NCI-H1694 (cell line): ENCODE measurements at regions not wholly inside any gene's neighbourhood (a gene's known extent, or its start where the extent isn't known, plus 50 kb on each side); places are given as distances from the start of the nearest gene placed in this dataset.

ENCODE experiments used
- DNase-seq: peaks from one replicate; lab custom pipeline; 2025; lab: John Stamatoyannopoulos, UW

GRCh38 chr22:46078241-46079092 is 71.9 kb upstream of the PPARA start:
- DNase-seq = no peak

GRCh38 chr22:46079093-46079860 is 71.0 kb upstream of the PPARA start:
- DNase-seq = no peak

GRCh38 chr22:46079861-46080821 is 70.2 kb upstream of the PPARA start:
- no peak for DNase-seq

- DNase-seq = no peak
Observed at GRCh38 chr22:46081036-46081830, 69.1 kb upstream of the PPARA start.

GRCh38 chr22:46081831-46082210 is 68.5 kb upstream of the PPARA start:
- no peak for DNase-seq

GRCh38 chr22:46082633-46083032 is 67.7 kb upstream of the PPARA start:
- DNase-seq = no peak

- no peak for DNase-seq
Observed at GRCh38 chr22:46083383-46084350, 66.7 kb upstream of the PPARA start.

GRCh38 chr22:46084376-46084775 is 66.0 kb upstream of the PPARA start:
- no peak for DNase-seq

- no peak for DNase-seq
Observed at GRCh38 chr22:46084943-46085827, 65.1 kb upstream of the PPARA start.

- DNase-seq = no peak
Observed at GRCh38 chr22:46085828-46086576, 64.3 kb upstream of the PPARA start.

GRCh38 chr22:46086577-46087335 is 63.6 kb upstream of the PPARA start:
- DNase-seq = no peak

- no peak for DNase-seq
Observed at GRCh38 chr22:46087336-46087690, 63.0 kb upstream of the PPARA start.

- no peak for DNase-seq
Observed at GRCh38 chr22:46087816-46088277, 62.5 kb upstream of the PPARA start.

- no peak for DNase-seq
Observed at GRCh38 chr22:46088541-46089311, 61.6 kb upstream of the PPARA start.

- no peak for DNase-seq
Observed at GRCh38 chr22:46089426-46090035, 60.8 kb upstream of the PPARA start.

GRCh38 chr22:46090036-46090591 is 60.2 kb upstream of the PPARA start:
- DNase-seq = no peak
